ENCODE measurements at regions not wholly inside any gene's neighbourhood (a gene's known extent, or its start where the extent isn't known, plus 50 kb on each side); places are given as distances from the start of the nearest gene placed in this dataset.

DNA sequence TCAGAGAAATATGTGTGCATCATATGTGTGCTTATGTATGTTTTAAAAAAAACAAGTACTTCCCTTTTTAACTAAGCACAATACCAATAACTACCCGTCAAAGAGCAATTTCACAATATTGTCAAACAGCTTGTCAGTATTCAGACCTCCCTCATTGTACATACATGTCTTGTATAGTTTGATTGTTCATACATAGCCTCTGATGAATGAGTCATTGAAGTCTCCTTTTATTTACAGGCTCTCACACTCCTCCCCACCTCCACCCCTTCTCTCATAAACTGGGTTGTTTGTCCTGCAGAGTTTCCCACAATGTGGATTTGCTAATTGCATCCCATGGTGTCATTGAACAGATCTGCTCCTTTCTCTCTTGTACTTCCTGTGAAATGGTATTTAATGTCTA, 132.8 kb upstream of the L3MBTL4 start:
- TF ChIP-seq CTCF (IDR thresholded peaks at IDR 0.05): no peak
- no peak for TF ChIP-seq POLR2A (IDR thresholded peaks at IDR 0.05)
